Loucy (cell line): ENCODE measurements at regions not wholly inside any gene's neighbourhood (a gene's known extent, or its start where the extent isn't known, plus 50 kb on each side); places are given as distances from the start of the nearest gene placed in this dataset.

Source experiments
- EZH2phosphoT487 ChIP-seq: fragments of 200-600 bp; IDR thresholded peaks from 2 replicates; pipeline ENCODE4 v1.6.1; 2018; ENCODE audit warnings: antibody characterized with exemption, mild to moderate bottlenecking, moderate library complexity, borderline replicate concordance
- TF ChIP-seq, protein P1 (sequence below): fragments of 200-600 bp; sonication (generic); conservative IDR thresholded peaks from 2 replicates; pipeline ENCODE4 v1.5.1; 2014; ENCODE audit warnings: mild to moderate bottlenecking, antibody characterized with exemption, low read length

- TF ChIP-seq, protein P1, sequence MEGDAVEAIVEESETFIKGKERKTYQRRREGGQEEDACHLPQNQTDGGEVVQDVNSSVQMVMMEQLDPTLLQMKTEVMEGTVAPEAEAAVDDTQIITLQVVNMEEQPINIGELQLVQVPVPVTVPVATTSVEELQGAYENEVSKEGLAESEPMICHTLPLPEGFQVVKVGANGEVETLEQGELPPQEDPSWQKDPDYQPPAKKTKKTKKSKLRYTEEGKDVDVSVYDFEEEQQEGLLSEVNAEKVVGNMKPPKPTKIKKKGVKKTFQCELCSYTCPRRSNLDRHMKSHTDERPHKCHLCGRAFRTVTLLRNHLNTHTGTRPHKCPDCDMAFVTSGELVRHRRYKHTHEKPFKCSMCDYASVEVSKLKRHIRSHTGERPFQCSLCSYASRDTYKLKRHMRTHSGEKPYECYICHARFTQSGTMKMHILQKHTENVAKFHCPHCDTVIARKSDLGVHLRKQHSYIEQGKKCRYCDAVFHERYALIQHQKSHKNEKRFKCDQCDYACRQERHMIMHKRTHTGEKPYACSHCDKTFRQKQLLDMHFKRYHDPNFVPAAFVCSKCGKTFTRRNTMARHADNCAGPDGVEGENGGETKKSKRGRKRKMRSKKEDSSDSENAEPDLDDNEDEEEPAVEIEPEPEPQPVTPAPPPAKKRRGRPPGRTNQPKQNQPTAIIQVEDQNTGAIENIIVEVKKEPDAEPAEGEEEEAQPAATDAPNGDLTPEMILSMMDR = no peak
- no peak for TF ChIP-seq EZH2phosphoT487
Measured at GRCh38 chrX:550514-550913, 80.1 kb upstream of the SHOX start.
